ENCODE measurements at regions not wholly inside any gene's neighbourhood (a gene's known extent, or its start where the extent isn't known, plus 50 kb on each side); places are given as distances from the start of the nearest gene placed in this dataset.

DNA sequence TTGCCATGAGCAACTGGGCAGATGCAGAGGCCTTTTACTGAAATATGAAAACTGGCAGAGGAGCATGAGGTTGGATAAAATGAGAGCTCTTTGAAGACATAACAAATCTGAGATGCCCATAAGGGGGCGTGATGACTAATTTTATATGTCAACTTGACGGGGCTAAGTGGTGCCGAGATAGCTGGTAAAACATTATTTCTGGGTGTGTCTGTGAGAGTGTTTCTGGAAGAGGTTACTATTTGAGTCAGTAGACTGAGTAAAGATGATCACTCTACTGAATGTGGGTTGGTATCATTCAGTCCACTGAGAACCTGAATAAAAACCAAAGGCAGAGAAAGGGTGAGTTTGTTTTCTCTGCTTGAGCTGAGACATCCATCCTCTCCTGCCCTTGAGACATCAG lies 454.2 kb downstream of the NPIPA7 start:
- TF ChIP-seq CTCF (IDR thresholded peaks at IDR 0.05; ENCODE audit: low read depth, low read length, missing control alignments) = no peak
- no peak overlapping the region for H3K4me3 ChIP-seq (replicated peaks; ENCODE audit: low read depth, low read length)
- DNase-seq (ENCODE audit: extremely low read depth, low read depth) = no peak

DNA sequence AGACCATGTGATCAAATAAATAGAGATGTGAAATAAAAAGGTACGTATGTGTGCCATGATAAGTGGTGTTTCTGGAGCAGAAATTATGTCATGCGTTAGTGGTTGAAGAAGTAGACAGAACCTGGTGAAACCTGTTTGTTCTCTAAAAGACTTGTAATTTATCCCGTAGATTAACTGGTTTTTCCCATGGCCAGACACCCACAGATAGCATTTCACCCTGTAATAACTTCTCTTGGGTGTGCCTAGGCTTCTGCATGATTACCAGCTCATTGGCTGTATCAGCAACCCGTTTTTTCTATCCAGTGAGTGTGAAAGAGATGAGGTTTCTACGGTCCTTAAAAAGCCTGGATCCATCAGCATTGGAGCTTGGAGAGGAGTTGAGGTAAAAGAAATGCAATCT lies 471.3 kb downstream of the NPIPA7 start:
- no peak for TF ChIP-seq CTCF (IDR thresholded peaks at IDR 0.05; ENCODE audit: low read depth, low read length, missing control alignments)
- DNase-seq (ENCODE audit: extremely low read depth, low read depth) = no peak
- H3K4me3 ChIP-seq (replicated peaks; ENCODE audit: low read depth, low read length) = no peak overlapping the region

DNA sequence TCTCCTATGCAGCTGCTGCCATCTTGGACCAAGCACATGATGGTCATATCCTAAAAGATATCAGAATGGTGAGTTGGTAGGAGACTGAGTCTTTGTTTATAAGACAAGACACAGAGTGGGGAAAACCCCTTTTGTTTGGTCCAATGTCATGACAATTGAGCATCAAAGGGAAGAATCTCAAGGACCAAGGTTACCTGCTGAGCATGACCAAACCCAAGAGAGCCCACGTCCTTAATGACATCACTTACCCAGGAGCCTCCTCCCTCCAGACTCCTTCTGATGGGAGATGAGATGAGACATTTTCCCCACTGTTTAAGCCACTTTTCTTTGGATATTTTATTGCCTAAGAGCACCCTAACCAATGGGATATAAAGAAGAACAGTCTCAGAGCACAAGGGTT lies 478.1 kb downstream of the NPIPA7 start:
- no peak for DNase-seq (ENCODE audit: extremely low read depth, low read depth)
- H3K4me3 ChIP-seq (replicated peaks; ENCODE audit: low read depth, low read length) = no peak overlapping the region
- no peak for TF ChIP-seq CTCF (IDR thresholded peaks at IDR 0.05; ENCODE audit: low read depth, low read length, missing control alignments)

DNA sequence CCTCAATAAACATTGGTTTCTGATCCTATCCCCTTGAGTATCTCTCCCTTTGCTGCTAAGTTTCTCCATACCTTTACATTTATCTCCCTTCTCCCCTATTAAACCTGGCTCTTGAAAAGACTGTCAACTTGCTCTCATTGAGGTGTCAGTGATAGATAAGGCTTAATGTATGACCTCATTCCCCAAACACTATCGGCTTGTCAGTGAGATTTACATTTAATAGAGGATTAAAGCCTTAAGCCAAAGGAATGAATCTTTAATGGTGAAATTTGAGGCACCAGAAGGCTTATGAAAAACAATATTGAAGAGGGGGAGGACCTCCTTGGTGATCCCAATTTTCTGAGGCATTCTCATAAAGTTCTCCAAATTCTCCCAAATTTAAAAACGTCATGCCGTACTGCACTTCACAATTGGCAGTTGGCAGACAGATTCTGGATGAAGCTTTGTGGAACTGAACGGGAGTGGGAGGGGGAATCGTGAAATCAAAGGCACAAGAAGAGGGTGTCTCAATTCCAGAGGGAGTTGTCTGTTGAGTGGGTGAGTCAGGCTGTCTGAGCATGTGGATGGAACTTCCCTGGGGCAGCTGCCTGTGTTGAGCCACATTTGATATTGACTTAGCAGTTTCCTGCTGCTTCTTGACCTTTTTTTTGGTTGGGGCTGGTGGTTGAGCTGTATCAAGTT lies 478.8 kb downstream of the NPIPA7 start:
- no peak for DNase-seq (ENCODE audit: extremely low read depth, low read depth)
- H3K4me3 ChIP-seq (replicated peaks; ENCODE audit: low read depth, low read length) = no peak overlapping the region
- no peak for TF ChIP-seq CTCF (IDR thresholded peaks at IDR 0.05; ENCODE audit: low read depth, low read length, missing control alignments)

DNA sequence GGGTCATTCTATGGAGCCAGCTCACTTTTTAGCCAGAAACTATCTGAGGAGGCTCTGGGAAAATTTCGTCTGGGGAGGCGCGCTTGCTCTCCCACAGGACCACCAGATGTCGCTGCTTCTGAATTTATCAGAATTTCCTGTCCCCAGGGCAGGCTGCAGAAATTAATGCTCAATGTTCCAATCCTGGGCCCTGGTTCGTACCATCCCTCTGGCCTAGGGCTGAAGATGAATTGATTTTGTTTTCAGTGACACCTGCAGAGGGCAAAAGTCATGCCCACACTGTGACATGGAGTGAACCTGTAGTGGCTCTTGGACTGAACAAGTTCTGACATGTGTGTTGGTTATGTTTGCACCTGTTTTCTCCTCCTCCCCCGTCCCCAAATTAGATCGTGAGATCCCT lies 482.6 kb downstream of the NPIPA7 start:
- H3K4me3 ChIP-seq (replicated peaks; ENCODE audit: low read depth, low read length) = no peak overlapping the region
- DNase-seq (ENCODE audit: extremely low read depth, low read depth) = peak; percentile 2
- peak; percentile 68 for TF ChIP-seq CTCF (IDR thresholded peaks at IDR 0.05; ENCODE audit: low read depth, low read length, missing control alignments)

GRCh38 chr16:16863672-16864071 lies 484.7 kb downstream of the NPIPA7 start:
- H3K4me3 ChIP-seq (replicated peaks; ENCODE audit: low read depth, low read length) = no peak overlapping the region
- DNase-seq (ENCODE audit: extremely low read depth, low read depth) = no peak
- no peak for TF ChIP-seq CTCF (IDR thresholded peaks at IDR 0.05; ENCODE audit: low read depth, low read length, missing control alignments)

DNA sequence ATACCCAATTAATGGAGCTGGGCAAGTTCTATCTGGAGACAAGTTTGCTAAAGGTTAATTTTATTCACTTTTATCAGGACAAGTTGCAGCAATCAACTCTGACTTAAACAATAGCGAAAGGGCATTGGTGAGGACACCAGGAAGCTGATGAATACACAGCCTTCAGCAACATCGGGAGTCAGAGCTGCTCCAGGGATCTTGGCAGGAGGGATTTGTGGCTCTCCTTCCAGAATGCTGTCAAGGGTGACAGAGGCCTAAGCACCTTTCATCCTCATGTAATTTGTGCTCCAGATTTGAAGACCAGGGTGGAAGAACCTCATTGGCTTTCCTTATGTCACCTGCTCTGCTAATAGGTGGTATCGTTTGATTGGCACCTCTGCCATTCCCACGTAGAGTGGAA lies 485.6 kb downstream of the NPIPA7 start:
- DNase-seq (ENCODE audit: extremely low read depth, low read depth) = no peak
- TF ChIP-seq CTCF (IDR thresholded peaks at IDR 0.05; ENCODE audit: low read depth, low read length, missing control alignments) = no peak
- H3K4me3 ChIP-seq (replicated peaks; ENCODE audit: low read depth, low read length) = no peak overlapping the region
